Eye (tissue), 1 donor: ENCODE measurements at regions not wholly inside any gene's neighbourhood (a gene's known extent, or its start where the extent isn't known, plus 50 kb on each side); places are given as distances from the start of the nearest gene placed in this dataset.

Experiments used
- DNase-seq: peaks from one replicate; pipeline ENCODE4 v3.0.0-alpha.2; 2015

- DNase-seq = no peak
Observed at GRCh38 chr12:124726596-124727263, 136.9 kb downstream of the SCARB1 start.

- DNase-seq = no peak
Observed at GRCh38 chr12:124725597-124726237, 137.9 kb downstream of the SCARB1 start.

GRCh38 chr12:124725099-124725498 lies 138.6 kb downstream of the SCARB1 start:
- no peak for DNase-seq

GRCh38 chr12:124722878-124723277 lies 140.8 kb downstream of the SCARB1 start:
- no peak for DNase-seq

- DNase-seq = no peak
Observed at GRCh38 chr12:124721501-124722162, 142.0 kb downstream of the SCARB1 start.

GRCh38 chr12:124720681-124721500 lies 142.8 kb downstream of the SCARB1 start:
- DNase-seq = peak; percentile 80

GRCh38 chr12:124720004-124720680 lies 143.5 kb downstream of the SCARB1 start:
- no peak for DNase-seq

- DNase-seq = no peak
Observed at GRCh38 chr12:124719231-124719630, 144.4 kb downstream of the SCARB1 start.

- no peak for DNase-seq
Observed at GRCh38 chr12:124718458-124718857, 145.2 kb downstream of the SCARB1 start.

GRCh38 chr12:124718036-124718435 lies 145.6 kb downstream of the SCARB1 start:
- no peak for DNase-seq

- DNase-seq = no peak
Observed at GRCh38 chr12:124717318-124717717, 146.3 kb downstream of the SCARB1 start.

- DNase-seq = no peak
Observed at GRCh38 chr12:124716208-124717130, 147.2 kb downstream of the SCARB1 start.

GRCh38 chr12:124715121-124715990 lies 147.9 kb upstream of the NCOR2 start:
- no peak for DNase-seq

GRCh38 chr12:124713436-124714082 lies 146.1 kb upstream of the NCOR2 start:
- DNase-seq = peak; percentile 81

GRCh38 chr12:124713041-124713435 lies 145.6 kb upstream of the NCOR2 start:
- no peak for DNase-seq

- peak; percentile 65 for DNase-seq
Observed at GRCh38 chr12:124711344-124711743, 143.9 kb upstream of the NCOR2 start.

GRCh38 chr12:124709722-124710687 lies 142.6 kb upstream of the NCOR2 start:
- no peak for DNase-seq

GRCh38 chr12:124707316-124707715 lies 139.9 kb upstream of the NCOR2 start:
- DNase-seq = no peak

- DNase-seq = peak; percentile 50
Observed at GRCh38 chr12:124706363-124706762, 139.0 kb upstream of the NCOR2 start.
